HCT116 (cell line): ENCODE measurements at regions not wholly inside any gene's neighbourhood (a gene's known extent, or its start where the extent isn't known, plus 50 kb on each side); places are given as distances from the start of the nearest gene placed in this dataset.

Source experiments
- ATAC-seq: fragments of 200-7000 bp; cut with Tn5 transposase; 2 replicates; pipeline ENCODE4 v1.9.1; 2020; ENCODE audit warnings: mild to moderate bottlenecking, moderate library complexity
- BruUV-seq: library from RNA; stranded (reverse); fragments of 400-500 nt; replicated peaks from 2 replicates; lab custom pipeline; 2021; lab: Mats Ljungman, UMichigan
- CTCF ChIA-PET: fragments of 300-600 bp; sonication (Branson Sonifier 250); formaldehyde crosslinking; loops from one replicate; lab custom pipeline; 2021; ENCODE audit warnings: antibody characterized with exemption; lab: Charles Lee
- POLR2A ChIA-PET: fragments of 300-600, 350-600 bp; sonication (Branson Sonifier 250); formaldehyde crosslinking; loops from one replicate; lab custom pipeline; 2021; ENCODE audit warnings: antibody characterized with exemption; lab: Charles Lee
- RAD21 ChIA-PET, 2 experiments: fragments of 300-600 bp; sonication (Branson Sonifier 250); formaldehyde crosslinking; loops; one replicate each; lab custom pipeline; 2023; ENCODE audit warnings: low total read pairs in 2 of 2; ENCODE audit not compliant: uncharacterized antibody in 2 of 2, unreplicated experiment in 2 of 2, low non-redundant PET in 1 of 2; lab: Charles Lee
- DNase-seq: peaks from one replicate; pipeline ENCODE4 v3.0.0-alpha.2; 2010; ENCODE audit warnings: low read depth, low spot score
- H2AFZ ChIP-seq: fragments of 200-600 bp; shearing (Covaris generic), sonication (generic); 2 replicates; pipeline ENCODE4 v1.6.1; 2017; ENCODE audit warnings: low read depth, mixed run types, mixed read lengths, antibody characterized with exemption, low read length; ENCODE audit not compliant: poor library complexity, severe bottlenecking
- H3K27ac ChIP-seq: 2 replicates; pipeline ENCODE4 v1.5.1; 2012; ENCODE audit warnings: low read depth, low read length
- H3K27me3 ChIP-seq: fragments of 200-600 bp; sonication (generic); 2 replicates; pipeline ENCODE4 v1.6.1; 2016; ENCODE audit warnings: mixed run types, low read length, mixed read lengths; ENCODE audit not compliant: insufficient read depth
- H3K36me3 ChIP-seq, 2 experiments: fragments of 200-500 bp in 1 of 2; fragments of 200-600 bp in 1 of 2; sonication (Bioruptor generic) in 1 of 2; sonication (generic) in 1 of 2; 2 replicates each; pipeline versions ENCODE4 v1.5.1 to v1.6.1; 2014 to 2016; ENCODE audit warnings: low read length in 2 of 2, inconsistent platforms in 1 of 2, mixed read lengths in 1 of 2, mixed run types in 1 of 2; ENCODE audit not compliant: insufficient read depth in 2 of 2, control insufficient read depth in 1 of 2
- H3K4me1 ChIP-seq, 2 experiments: fragments of 200-600 bp in 1 of 2; sonication (generic) in 1 of 2; 2 replicates each; pipeline versions ENCODE4 v1.5.1 to v1.6.1; 2012 to 2017; ENCODE audit warnings: low read length in 2 of 2, inconsistent platforms in 1 of 2, mild to moderate bottlenecking in 1 of 2, mixed read lengths in 1 of 2, mixed run types in 1 of 2, moderate library complexity in 1 of 2; ENCODE audit not compliant: insufficient read depth in 2 of 2, control insufficient read depth in 1 of 2
- H3K4me2 ChIP-seq: fragments of 200-600 bp; sonication (generic); 2 replicates; pipeline ENCODE4 v1.6.1; 2017; ENCODE audit warnings: mixed run types, low read length, mixed read lengths
- H3K4me3 ChIP-seq, 2 experiments: fragments of 200-600 bp in 1 of 2; sonication (generic) in 1 of 2; replicated peaks in 1 of 2; 2 replicates each; pipeline ENCODE4 v1.5.1; 2011 to 2016; ENCODE audit warnings: low read length in 2 of 2, control low read depth in 1 of 2, low read depth in 1 of 2, mild to moderate bottlenecking in 1 of 2, mixed read lengths in 1 of 2, mixed run types in 1 of 2
- H3K79me2 ChIP-seq: fragments of 200-600 bp; sonication (generic); 2 replicates; pipeline ENCODE4 v1.6.1; 2017; ENCODE audit warnings: mild to moderate bottlenecking, mixed run types, low read length, moderate library complexity, mixed read lengths; ENCODE audit not compliant: insufficient read depth
- H3K9ac ChIP-seq: fragments of 200-600 bp; sonication (generic); 2 replicates; pipeline ENCODE4 v1.6.1; 2016; ENCODE audit warnings: low read length, mixed read lengths
- H3K9me2 ChIP-seq: fragments of 200-600 bp; sonication (generic), shearing (Covaris generic); 2 replicates; pipeline ENCODE4 v1.6.1; 2017; ENCODE audit warnings: mixed run types, mild to moderate bottlenecking, moderate library complexity; ENCODE audit not compliant: insufficient read depth
- H3K9me3 ChIP-seq, 2 experiments: fragments of 200-500 bp in 1 of 2; fragments of 200-600 bp in 1 of 2; sonication (Bioruptor generic) in 1 of 2; sonication (generic) in 1 of 2; 2 replicates each; pipeline ENCODE4 v1.6.1; 2014 to 2017; ENCODE audit warnings: low read length in 2 of 2, mixed read lengths in 2 of 2, inconsistent platforms in 1 of 2, low read depth in 1 of 2, mild to moderate bottlenecking in 1 of 2, mixed run types in 1 of 2, moderate library complexity in 1 of 2; ENCODE audit not compliant: control insufficient read depth in 1 of 2, insufficient read depth in 1 of 2
- H4K20me1 ChIP-seq: fragments of 200-600 bp; sonication (generic), shearing (Covaris generic); 2 replicates; pipeline ENCODE4 v1.6.1; 2017; ENCODE audit warnings: mixed run types, mild to moderate bottlenecking, moderate library complexity; ENCODE audit not compliant: insufficient read depth
- ATF3 ChIP-seq: IDR thresholded peaks from 2 replicates; pipeline ENCODE4 v1.6.1; 2012
- EZH2phosphoT487 ChIP-seq: fragments of 200-600 bp; IDR thresholded peaks from 2 replicates; pipeline ENCODE4 v1.6.1; 2018; ENCODE audit warnings: antibody characterized with exemption, borderline replicate concordance
- POLR2A ChIP-seq: IDR thresholded peaks from 2 replicates; pipeline ENCODE4 v1.7.0; 2011; ENCODE audit warnings: borderline replicate concordance; ENCODE audit not compliant: insufficient read depth, insufficient read length; ENCODE audit errors: extremely low read depth
- POLR2AphosphoS5 ChIP-seq: IDR thresholded peaks from 2 replicates; pipeline ENCODE4 v1.6.1; 2011; ENCODE audit warnings: mild to moderate bottlenecking, low read depth, low read length, moderate library complexity
- REST ChIP-seq: IDR thresholded peaks from 2 replicates; pipeline ENCODE4 v1.6.1; 2012; ENCODE audit warnings: low read depth
- ZBTB33 ChIP-seq: IDR thresholded peaks from 2 replicates; pipeline ENCODE4 v1.6.1; 2011; ENCODE audit warnings: mild to moderate bottlenecking, low read length, moderate library complexity; ENCODE audit not compliant: insufficient replicate concordance; ENCODE audit errors: extremely low read depth
- intact Hi-C: fragments of 100-400 bp; cut with micrococcal nuclease; formaldehyde crosslinking; loops from 2 replicates; pipeline ENCODE4 v1.10.0; 2022

- POLR2A ChIA-PET, result no interaction called here
- H3K9ac ChIP-seq, result no peak overlapping the region
- H3K9me3 ChIP-seq, result no peaks in the 10 kb centered on the region
- no peak overlapping the region for H3K4me2 ChIP-seq
- no peaks in the 10 kb centered on the region for H4K20me1 ChIP-seq
- no peaks in the 10 kb centered on the region for H3K36me3 ChIP-seq
- H3K9me2 ChIP-seq, result no peaks in the 10 kb centered on the region
- DNase-seq, result no peak
- no peak for ATAC-seq
- H2AFZ ChIP-seq, result no peak overlapping the region
- H3K27me3 ChIP-seq, result no peaks in the 10 kb centered on the region
- intact Hi-C loops, result no loop called here
- no peak overlapping the region for H3K4me3 ChIP-seq
- TF ChIP-seq EZH2phosphoT487, result no peak
- no peak for TF ChIP-seq ATF3
- TF ChIP-seq REST, result no peak
- no peak for TF ChIP-seq POLR2AphosphoS5
- TF ChIP-seq POLR2A, result no peak
- TF ChIP-seq ZBTB33, result no peak
- TF ChIP-seq, all 23 proteins: peak for 0
- Histone ChIP-seq H3K79me2 (no peaks in the 10 kb centered on the region), H3K4me1 (peaks cover 0 to 6% of the 10 kb centered on the region in 2 experiments; a peak in 1 of 4 replicates), H3K27ac (no peak overlapping the region)
- ChIA-PET CTCF (interaction anchor here (1.8 kb wide), 1 partner anchor 210 kb away, joined by 4 read pairs; no protein-coding TSS in a partner anchor), RAD21 (no interaction called here)
- BruUV-seq, result no TSS peak
Measured at GRCh38 chr10:33117816-33118215, 159.8 kb upstream of the ITGB1 start.
